Spleen (tissue), 11 donors: ENCODE measurements at regions not wholly inside any gene's neighbourhood (a gene's known extent, or its start where the extent isn't known, plus 50 kb on each side); places are given as distances from the start of the nearest gene placed in this dataset.

Experiments
- DNase-seq: peaks from one replicate; pipeline ENCODE4 v3.0.0-alpha.2; 2020
- H3K27ac ChIP-seq, 8 donors: fragments of 200-600 bp; sonication (generic) in 7 of 8; 1 replicate in 4 of 8; 2 replicates in 4 of 8; pipeline versions ENCODE4 v1.5.0 to v1.8.0; 2016 to 2021; ENCODE audit warnings: inconsistent platforms in 4 of 8, mild to moderate bottlenecking in 4 of 8, moderate library complexity in 1 of 8
- H3K27me3 ChIP-seq, 7 donors: fragments of 200-600 bp; sonication (generic) in 6 of 7; replicated peaks in 1 of 7; 1 replicate in 4 of 7; 2 replicates in 3 of 7; pipeline versions ENCODE4 v1.5.0 to v1.8.0; 2016 to 2021; ENCODE audit warnings: inconsistent platforms in 3 of 7, mild to moderate bottlenecking in 1 of 7
- H3K36me3 ChIP-seq, 6 donors: fragments of 200-600 bp; sonication (generic) in 5 of 6; 1 replicate in 4 of 6; 2 replicates in 2 of 6; pipeline versions ENCODE4 v1.5.0 to v1.8.0; 2016 to 2021; ENCODE audit warnings: inconsistent platforms in 2 of 6
- H3K4me1 ChIP-seq, 6 donors: fragments of 200-600 bp; sonication (generic) in 5 of 6; 1 replicate in 3 of 6; 2 replicates in 3 of 6; pipeline versions ENCODE4 v1.5.0 to v1.8.0; 2016 to 2021; ENCODE audit warnings: inconsistent platforms in 3 of 6
- H3K4me3 ChIP-seq, 8 donors: fragments of 200-600 bp; sonication (generic) in 7 of 8; 1 replicate in 4 of 8; 2 replicates in 4 of 8; pipeline versions ENCODE4 v1.5.0 to v1.8.0; 2016 to 2021; ENCODE audit warnings: inconsistent platforms in 4 of 8, mild to moderate bottlenecking in 4 of 8, moderate library complexity in 2 of 8
- H3K9me3 ChIP-seq, 8 donors: fragments of 200-600 bp; sonication (generic) in 7 of 8; 1 replicate in 4 of 8; 2 replicates in 4 of 8; pipeline versions ENCODE4 v1.5.0 to v1.8.0; 2016 to 2021; ENCODE audit warnings: inconsistent platforms in 4 of 8
- POLR2A ChIP-seq, 3 donors: fragments of 450-650 bp; IDR thresholded peaks; one replicate each; pipeline ENCODE4 v1.5.1; 2017; ENCODE audit warnings: antibody characterized with exemption in 3 of 3, mild to moderate bottlenecking in 1 of 3
- POLR2AphosphoS5 ChIP-seq, 3 donors: sonication (generic); formaldehyde crosslinking; IDR thresholded peaks; one replicate each; pipeline ENCODE4 v1.5.1; 2017; ENCODE audit warnings: antibody characterized with exemption in 3 of 3
- WGBS, 5 donors: extraction: QIAGEN DNeasy Blood & Tissue Kit in 3 of 5; methylation state at CpG; one replicate each; pipeline versions ENCODE4 v1.1.5 to v1.1.7; 2013 to 2018; 5-methylcytosine and 5-hydroxymethylcytosine counted together
- intact Hi-C: fragments of 100-400 bp; cut with DNase I; formaldehyde crosslinking; loops from one replicate; pipeline ENCODE4 v1.15.0; 2023; ENCODE audit warnings: low total_unique reads
- TF ChIP-seq, protein P1 (sequence below), 11 experiments: fragments of 200-600 bp in 7 of 11; fragments of 450-650 bp in 4 of 11; sonication (generic) in 4 of 11; IDR thresholded peaks in 8 of 11; conservative IDR thresholded peaks in 3 of 11; 1 replicate in 7 of 11; 2 replicates in 4 of 11; pipeline versions ENCODE4 v1.4.0 to v1.8.0; 2016 to 2021; ENCODE audit warnings: antibody characterized with exemption in 11 of 11, inconsistent platforms in 4 of 11, mild to moderate bottlenecking in 1 of 11
- donor health status: healthy with polysubstance abuse.
- donor health status: DM: no; HTN: no; CAD: no; lungs with moderate emphysema.
- donor health status: DM: no; HTN: no; CAD: no.
- donor health status: Bipolar disorder and iron deficiency.
- donor health status: healthy.
- donor health status: DM: no; HTN: no; CAD: no.
- donor health status: DM: yes; HTN: yes; CAD: no.

DNA sequence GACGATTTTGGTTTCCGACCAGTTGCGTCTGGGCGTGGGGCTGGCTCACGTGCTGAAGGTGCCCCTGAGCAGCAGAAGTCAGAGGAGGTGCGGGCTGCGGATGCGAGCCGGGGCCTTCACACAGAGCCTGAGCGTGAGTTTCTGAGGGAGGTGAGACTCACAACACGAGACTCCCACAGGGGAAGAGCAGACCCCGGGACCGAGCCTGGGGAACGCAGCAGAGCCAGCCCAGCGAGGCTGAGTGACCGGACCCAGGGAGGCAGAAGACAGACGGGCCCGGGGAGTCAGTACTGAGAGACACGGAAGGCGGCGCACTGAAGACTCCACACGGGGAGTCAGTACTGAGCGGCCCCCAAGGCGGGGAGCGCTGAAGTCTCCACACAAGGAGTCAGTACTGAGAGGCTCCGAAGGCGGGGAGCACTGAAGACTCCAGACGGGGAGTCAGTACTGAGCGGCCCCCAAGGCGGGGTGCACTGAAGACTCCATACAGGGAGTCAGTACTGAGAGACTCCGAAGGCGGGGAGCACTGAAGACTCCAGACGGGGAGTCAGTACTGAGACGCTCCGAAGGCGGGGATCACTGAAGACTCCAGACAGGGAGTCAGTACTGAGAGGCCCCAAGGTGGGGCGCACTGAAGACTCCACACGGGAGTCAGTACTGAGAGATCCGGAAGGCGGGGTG is 77.8 kb downstream of the DLL1 start:
- H3K27me3 ChIP-seq: peaks cover 0 to 42% (median 12%) of the 10 kb centered on the region in 7 donors
- no peaks in the 10 kb centered on the region for H3K9me3 ChIP-seq
- no peak overlapping the region for H3K4me3 ChIP-seq
- no peak overlapping the region for H3K27ac ChIP-seq
- DNase-seq: peak; percentile 56
- no peak for TF ChIP-seq POLR2A (IDR thresholded peaks at IDR 0.05)
- H3K4me1 ChIP-seq: no peaks in the 10 kb centered on the region
- no peaks in the 10 kb centered on the region for H3K36me3 ChIP-seq
- intact Hi-C loops: no loop called here
- WGBS, 5 donors: 87 to 90% (median 89%) methylated on average over 39 to 40 of the region's 40 CpGs

DNA sequence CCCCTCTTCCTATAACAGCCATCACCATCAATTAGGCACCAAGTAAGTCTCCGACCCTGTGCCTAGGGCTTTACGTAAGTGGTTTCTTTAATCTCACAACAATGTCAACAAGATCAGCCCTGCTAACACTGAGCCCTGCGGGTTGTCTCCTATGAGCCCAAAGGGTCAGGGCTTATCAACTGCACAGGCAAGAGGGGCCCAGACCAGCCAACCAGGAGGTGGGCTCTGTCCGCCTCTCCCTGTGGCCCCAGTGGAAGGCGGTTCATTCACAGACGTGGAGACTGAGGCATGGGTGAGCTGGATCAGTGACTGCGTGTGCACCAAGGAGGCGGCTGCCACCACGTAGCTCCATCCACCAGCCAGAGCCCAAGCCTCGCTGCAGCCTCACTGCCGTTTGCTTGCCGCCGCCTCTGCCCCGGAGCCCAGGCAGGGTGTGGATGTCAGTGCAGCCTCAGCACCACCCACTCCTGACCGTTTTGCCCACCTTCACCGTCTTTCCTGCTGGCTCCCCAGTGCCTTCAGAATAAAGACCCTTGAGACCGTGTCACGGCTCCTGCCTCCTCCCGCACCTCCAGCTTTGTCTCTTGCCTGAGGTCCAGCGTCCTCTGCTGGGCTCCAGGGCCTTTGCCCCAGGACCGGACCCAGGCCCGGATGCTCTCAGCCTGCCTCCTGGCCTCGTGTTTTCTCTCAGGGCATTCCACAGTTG is 78.7 kb downstream of the DLL1 start:
- 86 to 91% (median 89%) methylated on average over 23 of the region's 23 CpGs for WGBS, 5 donors
- intact Hi-C loops: no loop called here
- H3K4me3 ChIP-seq: no peak overlapping the region
- H3K27ac ChIP-seq: no peak overlapping the region
- peaks cover 0 to 45% (median 12%) of the 10 kb centered on the region in 7 donors for H3K27me3 ChIP-seq
- DNase-seq: peak; percentile 52
- no peak for TF ChIP-seq POLR2A (IDR thresholded peaks at IDR 0.05)
- TF ChIP-seq, protein P1, sequence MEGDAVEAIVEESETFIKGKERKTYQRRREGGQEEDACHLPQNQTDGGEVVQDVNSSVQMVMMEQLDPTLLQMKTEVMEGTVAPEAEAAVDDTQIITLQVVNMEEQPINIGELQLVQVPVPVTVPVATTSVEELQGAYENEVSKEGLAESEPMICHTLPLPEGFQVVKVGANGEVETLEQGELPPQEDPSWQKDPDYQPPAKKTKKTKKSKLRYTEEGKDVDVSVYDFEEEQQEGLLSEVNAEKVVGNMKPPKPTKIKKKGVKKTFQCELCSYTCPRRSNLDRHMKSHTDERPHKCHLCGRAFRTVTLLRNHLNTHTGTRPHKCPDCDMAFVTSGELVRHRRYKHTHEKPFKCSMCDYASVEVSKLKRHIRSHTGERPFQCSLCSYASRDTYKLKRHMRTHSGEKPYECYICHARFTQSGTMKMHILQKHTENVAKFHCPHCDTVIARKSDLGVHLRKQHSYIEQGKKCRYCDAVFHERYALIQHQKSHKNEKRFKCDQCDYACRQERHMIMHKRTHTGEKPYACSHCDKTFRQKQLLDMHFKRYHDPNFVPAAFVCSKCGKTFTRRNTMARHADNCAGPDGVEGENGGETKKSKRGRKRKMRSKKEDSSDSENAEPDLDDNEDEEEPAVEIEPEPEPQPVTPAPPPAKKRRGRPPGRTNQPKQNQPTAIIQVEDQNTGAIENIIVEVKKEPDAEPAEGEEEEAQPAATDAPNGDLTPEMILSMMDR (IDR thresholded peaks at IDR 0.05 in 8 of 11, conservative IDR thresholded peaks at IDR 0.05 in 3 of 11): no peak
- H3K36me3 ChIP-seq: no peaks in the 10 kb centered on the region
- no peaks in the 10 kb centered on the region for H3K4me1 ChIP-seq
- H3K9me3 ChIP-seq: no peaks in the 10 kb centered on the region

DNA sequence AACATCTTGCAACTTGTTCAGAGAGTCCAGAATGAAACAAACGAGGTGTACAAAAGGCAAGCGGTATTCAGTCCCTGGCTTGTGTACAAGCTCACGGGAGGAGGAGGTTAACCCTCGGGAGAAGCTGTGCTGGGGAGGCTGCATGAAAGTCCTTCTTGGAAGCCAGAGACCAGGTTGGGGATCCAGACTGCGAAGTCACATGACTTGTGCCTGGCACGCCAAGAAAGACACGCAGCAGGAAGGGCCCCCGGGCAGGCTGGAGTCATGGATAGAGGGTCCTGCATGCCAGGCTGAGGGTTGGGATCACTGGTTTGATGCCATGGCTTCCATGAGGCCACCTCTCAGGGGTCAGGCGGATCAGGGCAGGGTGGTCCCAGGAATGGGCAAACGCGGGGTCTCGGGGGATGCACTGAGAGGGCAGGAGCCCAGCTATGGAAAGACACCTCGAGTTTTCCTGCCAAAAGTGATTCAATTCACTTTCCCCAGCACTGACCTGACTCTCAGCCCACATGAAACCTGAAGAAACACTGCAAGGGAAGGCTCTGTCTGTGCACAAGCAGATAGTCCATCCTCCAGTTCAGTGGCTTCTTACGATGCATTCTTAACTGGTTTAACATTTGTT is 79.4 kb downstream of the DLL1 start:
- Histone ChIP-seq H3K4me3 (no peak overlapping the region), H3K4me1 (no peaks in the 10 kb centered on the region), H3K27me3 (peaks cover 0 to 45% (median 12%) of the 10 kb centered on the region in 7 donors), H3K36me3 (no peaks in the 10 kb centered on the region), H3K27ac (no peak overlapping the region), H3K9me3 (no peaks in the 10 kb centered on the region)
- peak; percentile 67 for DNase-seq
- 82 to 92% (median 85%) methylated on average over 11 to 14 of the region's 14 CpGs for WGBS, 5 donors
- no peak for TF ChIP-seq POLR2AphosphoS5 (IDR thresholded peaks at IDR 0.05)
- TF ChIP-seq, protein P1 (IDR thresholded peaks at IDR 0.05 in 8 of 11, conservative IDR thresholded peaks at IDR 0.05 in 3 of 11): no peak
- TF ChIP-seq POLR2A (IDR thresholded peaks at IDR 0.05): no peak
- intact Hi-C loops: no loop called here

DNA sequence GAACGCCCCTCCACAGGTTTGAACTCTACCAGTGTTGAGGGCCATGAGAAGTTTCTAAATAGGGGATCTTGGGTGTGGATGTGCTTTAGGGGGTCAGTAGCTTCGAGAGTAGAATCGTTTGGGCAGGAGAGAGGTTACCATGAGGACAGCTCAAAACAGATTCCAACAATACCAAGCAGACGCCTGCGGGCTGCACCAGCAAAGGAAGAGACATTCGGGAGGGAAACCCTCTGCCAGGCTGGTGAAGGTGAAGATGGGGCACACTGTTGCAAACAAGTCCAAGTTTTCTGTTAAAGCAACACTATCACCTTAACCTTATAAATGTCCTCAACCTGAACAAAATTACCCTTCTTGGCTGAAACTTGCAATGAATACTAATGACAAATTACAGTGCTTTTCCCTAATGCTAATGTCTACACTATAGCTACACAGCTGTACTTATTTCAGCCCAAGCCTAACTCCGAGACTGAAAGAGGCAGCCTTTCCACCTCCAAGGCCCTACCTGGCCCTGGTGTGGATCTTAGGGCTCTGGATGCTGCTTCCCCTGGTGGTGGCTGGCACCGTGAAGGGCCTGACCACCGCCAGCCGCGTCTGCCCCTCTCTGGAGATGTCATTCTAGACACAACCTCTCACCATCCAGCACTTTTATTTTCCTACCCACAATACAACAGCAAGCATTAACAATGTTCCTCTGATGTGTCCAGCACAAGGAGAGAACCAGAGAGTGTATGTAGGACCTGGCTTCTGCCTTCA is 80.1 kb downstream of the DLL1 start:
- no peaks in the 10 kb centered on the region for H3K9me3 ChIP-seq
- DNase-seq: no peak
- intact Hi-C loops: no loop called here
- no peaks in the 10 kb centered on the region for H3K4me1 ChIP-seq
- no peak overlapping the region for H3K27ac ChIP-seq
- H3K27me3 ChIP-seq: peaks cover 0 to 45% (median 12%) of the 10 kb centered on the region in 7 donors
- 72 to 80% (median 74%) methylated on average over 11 of the region's 11 CpGs for WGBS, 5 donors
- no peak overlapping the region for H3K4me3 ChIP-seq
- TF ChIP-seq POLR2A (IDR thresholded peaks at IDR 0.05) (no peak), POLR2AphosphoS5 (IDR thresholded peaks at IDR 0.05) (no peak)
- TF ChIP-seq, protein P1 (IDR thresholded peaks at IDR 0.05 in 8 of 11, conservative IDR thresholded peaks at IDR 0.05 in 3 of 11): no peak
- H3K36me3 ChIP-seq: no peaks in the 10 kb centered on the region
